ENCODE measurements at regions not wholly inside any gene's neighbourhood (a gene's known extent, or its start where the extent isn't known, plus 50 kb on each side); places are given as distances from the start of the nearest gene placed in this dataset.

- TF ChIP-seq, protein P1, sequence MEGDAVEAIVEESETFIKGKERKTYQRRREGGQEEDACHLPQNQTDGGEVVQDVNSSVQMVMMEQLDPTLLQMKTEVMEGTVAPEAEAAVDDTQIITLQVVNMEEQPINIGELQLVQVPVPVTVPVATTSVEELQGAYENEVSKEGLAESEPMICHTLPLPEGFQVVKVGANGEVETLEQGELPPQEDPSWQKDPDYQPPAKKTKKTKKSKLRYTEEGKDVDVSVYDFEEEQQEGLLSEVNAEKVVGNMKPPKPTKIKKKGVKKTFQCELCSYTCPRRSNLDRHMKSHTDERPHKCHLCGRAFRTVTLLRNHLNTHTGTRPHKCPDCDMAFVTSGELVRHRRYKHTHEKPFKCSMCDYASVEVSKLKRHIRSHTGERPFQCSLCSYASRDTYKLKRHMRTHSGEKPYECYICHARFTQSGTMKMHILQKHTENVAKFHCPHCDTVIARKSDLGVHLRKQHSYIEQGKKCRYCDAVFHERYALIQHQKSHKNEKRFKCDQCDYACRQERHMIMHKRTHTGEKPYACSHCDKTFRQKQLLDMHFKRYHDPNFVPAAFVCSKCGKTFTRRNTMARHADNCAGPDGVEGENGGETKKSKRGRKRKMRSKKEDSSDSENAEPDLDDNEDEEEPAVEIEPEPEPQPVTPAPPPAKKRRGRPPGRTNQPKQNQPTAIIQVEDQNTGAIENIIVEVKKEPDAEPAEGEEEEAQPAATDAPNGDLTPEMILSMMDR (IDR thresholded peaks at IDR 0.05), result no peak
- no peak for TF ChIP-seq POLR2A (IDR thresholded peaks at IDR 0.05)
Observed at GRCh38 chr5:167049771-167050567, 1241.5 kb upstream of the WWC1 start.
